HG02763 (cell line): ENCODE measurements at regions not wholly inside any gene's neighbourhood (a gene's known extent, or its start where the extent isn't known, plus 50 kb on each side); places are given as distances from the start of the nearest gene placed in this dataset.

Experiments used
- ATAC-seq: cut with Tn5 transposase; IDR thresholded peaks from one replicate; pipeline ENCODE4 v1.9.1; 2021; ENCODE audit warnings: mild to moderate bottlenecking, moderate library complexity; ENCODE audit not compliant: unreplicated experiment

DNA sequence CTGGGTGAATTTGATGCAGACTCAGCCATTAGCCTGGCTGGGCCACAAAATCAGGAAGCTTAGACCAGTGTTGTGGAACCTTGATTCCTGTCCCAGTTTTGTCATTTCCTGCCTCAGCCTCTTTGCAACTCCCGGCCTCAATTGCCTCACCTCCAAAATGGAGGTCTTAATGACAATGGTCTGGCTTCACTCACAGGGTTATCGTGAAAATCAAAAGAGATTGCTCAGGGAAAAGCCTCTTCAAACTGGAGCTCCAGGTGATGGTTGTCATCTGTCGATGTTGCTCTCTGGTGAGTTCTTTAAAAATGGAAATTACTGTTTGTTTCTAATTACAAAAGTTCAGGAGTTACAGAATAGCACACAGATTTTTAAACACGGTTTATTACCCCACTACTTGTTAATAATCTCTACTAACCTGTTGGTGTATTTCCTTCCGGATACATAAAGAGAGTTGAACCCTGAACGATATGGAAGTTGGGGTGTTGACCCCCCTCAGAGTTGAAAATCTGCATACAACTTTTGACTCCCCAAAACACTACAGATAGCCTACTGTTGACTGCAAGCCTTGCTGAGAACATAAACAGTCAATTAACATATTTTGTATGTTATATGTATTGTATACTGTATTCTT, 109.9 kb upstream of the CPEB4 start:
- ATAC-seq, result no peak

DNA sequence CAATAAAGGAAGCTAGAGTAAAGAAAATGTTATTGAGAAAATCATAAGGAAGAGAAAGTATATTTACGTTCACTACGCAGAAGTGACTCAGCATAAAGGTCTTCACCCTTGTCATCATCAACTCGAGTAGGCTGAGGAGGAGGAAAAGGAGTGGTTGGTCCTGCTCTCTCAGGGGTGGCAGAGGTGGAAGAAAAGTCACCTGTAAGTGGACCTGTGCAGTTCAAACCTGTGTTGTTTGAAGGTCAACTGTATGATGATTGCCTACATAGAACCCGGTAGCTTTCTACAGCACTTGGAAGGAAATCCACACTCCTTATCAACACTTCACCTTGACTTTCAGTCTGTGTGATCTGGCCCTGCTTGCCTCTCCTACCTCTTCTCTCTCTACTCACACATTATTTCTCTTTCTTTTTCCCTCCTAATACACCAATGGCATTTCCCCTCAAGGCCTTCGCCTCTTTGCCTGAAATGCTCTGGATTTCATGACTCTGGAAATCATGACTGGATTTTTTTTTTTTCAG, 109.3 kb upstream of the CPEB4 start:
- no peak for ATAC-seq

DNA sequence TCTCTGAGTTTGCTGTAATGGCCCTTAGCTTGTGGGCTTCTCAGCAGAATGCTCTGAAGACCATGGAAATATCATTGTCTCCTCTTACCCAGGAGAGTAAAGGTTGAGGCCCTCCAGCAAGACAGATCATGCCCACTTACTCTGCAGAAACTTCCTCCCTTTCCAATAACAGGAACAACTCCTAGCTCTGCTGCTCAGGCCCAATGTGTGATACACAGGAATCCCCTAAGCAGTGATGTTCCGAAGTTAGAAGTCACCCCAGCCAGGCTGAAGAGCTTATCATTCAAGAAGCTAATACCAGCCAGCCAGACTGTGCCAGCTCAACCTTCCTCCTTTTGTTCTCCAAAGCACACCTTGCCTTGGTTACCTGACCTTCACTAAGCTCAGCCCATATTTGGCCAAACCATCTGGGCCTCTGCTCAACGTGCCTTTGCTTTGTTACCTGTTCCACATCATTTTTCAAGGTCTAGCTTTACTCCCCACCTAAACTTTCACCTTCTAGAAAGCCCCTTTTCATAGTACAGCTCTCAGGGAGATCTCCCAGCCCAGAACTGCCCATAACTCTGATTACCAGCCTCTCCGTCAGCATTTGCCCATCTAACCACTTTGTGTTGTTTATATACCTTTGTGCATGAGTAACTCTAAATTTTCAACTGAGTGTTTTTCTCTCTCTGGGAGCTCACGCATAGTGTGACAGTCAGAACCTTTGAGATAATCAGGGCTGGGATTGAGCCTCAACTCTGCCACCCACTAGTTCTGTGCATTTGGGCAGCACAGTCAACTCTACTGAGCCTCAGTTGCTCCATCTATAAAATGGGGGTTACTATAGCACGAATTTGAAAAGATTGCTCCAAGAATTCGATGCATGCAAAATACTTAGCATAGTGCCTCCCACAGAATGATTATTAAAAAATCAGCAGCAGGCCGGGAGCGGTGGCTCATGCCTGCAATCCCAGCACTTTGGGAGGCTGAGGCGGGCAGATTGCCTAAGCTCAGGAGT, 107.6 kb upstream of the CPEB4 start:
- ATAC-seq, result no peak

DNA sequence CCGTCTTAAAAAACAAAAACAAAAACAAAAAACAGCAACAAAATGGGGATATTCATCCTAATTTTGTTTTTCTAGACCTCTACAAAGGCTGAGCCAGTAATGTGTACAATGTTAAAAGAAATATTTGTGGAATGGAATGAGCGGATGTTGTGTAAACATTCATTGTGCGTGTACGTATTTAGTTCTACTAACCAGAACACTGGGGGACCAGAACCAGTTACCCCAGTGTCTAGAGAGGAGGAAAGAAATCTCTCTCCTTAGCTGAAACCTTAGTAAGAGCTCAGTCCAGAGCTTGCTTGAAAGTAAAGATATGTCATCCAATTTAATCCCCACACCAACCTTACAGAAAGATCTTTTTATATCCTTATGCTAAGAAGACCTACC, 106.7 kb upstream of the CPEB4 start:
- no peak for ATAC-seq

DNA sequence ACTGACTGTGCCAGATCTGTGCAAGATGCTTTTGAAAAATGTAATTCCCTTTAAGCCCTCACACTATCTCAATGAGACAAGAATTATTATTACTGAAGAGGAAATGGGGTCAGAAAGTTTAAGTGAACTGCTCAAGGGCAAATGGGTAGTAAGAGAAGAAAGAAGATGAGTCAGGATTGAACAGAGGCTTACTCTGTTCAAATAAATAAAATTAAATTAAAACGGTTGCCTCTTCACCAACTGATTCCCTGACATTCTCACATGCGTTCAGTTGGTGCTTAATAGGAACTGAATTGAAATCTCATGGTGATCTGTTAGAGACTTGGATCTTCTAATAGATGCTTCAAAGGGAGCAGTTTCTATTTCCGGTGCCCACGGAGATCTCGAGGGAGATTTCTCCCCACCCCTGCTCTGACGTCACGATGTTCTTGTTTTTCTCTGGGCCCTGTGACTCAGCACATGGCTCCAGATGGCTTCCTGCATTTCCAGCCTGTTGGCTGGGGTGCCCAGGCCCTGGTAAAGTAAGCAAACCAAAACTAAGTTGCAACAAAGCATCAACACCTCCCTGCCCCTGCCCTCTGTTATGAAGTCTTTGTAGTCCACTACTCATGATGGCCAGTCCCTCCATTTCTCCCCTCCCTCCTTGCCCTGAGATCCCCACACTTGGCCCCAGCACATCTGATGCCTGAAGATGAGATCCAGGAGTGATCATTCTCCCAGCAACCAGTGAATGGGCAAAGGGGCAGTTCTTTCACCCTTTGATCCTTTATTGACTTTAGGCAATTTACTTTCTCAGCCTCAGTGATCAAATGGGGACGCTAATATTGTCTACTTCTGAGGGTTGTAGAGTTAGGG, 106.1 kb upstream of the CPEB4 start:
- no peak for ATAC-seq

DNA sequence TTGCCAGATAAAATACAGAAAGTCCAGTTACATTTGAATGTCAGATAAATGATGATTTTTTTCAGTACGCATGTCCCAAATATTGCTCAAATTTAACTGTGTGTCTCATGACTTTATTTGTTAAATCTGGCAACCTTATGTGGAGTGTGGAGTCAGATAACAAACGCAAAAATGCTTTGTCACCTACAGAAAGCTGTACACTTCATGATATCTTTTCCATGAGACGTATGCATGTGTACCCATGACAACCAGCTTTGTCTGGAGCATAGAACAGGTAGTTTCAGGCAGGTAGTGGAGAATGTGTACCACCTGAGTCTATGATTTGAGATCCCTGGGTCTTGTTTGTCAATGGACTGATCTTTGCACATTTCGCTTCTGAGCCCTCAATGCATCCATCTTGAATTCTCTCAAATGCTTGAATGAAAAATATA, 105.5 kb upstream of the CPEB4 start:
- ATAC-seq, result no peak

DNA sequence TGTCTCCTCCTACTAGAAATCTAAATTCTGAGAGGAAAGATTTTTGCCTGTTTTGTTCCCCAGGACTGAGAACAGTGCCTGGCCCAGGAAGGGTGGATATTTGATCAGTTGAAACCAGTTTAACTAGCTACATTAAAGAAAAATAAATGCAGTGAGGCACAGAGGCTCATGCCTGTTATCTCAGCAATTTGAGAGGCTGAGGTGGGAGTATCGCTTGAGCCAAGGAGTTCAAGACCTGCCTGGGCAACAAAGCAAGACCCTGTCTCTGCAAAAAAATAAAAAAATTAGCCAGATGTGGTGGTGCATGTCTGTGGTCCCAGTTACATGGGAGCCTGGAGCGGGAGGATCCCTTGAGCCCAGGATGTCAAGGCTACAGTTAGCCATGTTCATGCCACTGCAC, 104.8 kb upstream of the CPEB4 start:
- ATAC-seq, result no peak

DNA sequence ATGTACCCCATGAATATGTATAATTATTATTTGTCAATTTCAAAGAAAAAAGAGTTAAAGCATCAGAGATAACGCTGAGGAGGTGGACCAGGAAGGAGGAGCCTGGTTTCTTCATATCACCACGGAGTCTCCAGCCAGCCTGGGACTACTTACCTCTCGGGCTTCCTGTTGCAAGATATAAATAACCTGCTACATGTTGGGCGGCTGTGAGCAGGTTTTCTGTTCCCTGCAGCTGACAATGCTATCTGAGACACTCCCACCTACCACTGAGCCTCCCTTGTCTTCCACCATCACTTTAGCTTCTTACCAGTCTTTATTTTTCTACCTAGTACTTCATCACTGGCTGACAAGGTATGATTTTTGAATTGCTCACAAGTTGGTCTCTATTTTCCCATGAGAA, 102.7 kb upstream of the CPEB4 start:
- ATAC-seq, result no peak

DNA sequence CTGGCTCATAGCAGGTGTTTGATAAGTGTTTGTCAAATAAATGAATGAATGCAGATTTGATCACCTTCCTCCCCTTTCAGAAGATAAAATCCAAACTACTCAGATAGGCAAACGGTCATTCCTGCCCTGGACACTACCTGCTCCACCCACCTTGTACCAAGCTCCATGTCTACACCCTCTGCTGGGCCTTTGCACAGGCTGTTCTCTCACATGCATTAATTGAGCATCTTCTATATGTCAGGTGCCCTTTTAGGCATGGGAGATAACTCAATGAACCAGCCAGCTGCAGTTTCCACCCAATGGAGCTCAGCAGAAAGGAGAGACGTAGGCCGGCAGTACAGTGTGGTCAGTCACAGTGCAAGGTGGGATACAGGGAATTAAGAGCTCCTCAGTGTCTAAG, 102.3 kb upstream of the CPEB4 start:
- no peak for ATAC-seq

DNA sequence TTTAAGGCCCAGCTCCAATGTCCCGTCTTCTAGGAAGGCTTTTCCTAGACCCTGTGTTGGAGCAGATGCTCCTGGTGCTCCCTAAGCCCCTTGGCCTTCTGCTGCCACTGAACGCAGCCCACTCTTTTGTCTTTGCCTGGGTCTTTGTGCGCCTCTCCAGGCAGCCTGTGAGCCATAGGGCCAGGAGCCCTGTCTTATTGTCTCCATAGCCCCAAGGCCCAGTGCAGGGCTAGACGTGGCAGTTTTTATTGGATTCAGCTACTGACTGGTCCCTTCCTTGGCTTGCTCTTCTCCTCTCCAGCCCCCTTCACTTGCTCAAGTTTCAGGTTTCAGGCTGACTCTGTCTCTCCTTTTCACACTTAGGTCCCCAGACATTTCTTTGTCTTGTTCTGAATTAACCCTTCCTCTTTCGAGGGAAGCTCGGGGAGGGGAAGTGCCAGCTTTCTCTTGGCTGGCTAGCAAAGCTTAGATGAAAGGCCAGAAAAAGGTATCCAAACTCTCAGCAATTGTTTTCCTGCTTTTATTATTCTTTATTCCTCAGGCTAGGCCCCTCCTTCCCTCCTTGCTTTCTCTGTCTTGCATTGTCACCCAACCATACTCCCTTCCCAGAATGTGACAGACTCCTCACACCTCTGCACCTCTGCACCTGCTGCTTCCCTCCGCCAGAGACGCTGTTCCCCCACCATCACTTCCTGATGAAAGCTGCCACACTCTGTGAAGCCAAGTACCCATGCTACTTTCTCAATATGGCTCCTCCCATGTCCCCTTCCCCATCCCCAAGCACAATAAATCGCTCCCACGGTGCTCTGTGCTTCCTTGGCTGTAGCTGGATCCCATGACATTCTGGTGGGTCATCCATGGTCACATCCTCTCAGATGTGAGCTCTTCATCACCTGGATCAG, 101.6 kb upstream of the CPEB4 start:
- no peak for ATAC-seq

DNA sequence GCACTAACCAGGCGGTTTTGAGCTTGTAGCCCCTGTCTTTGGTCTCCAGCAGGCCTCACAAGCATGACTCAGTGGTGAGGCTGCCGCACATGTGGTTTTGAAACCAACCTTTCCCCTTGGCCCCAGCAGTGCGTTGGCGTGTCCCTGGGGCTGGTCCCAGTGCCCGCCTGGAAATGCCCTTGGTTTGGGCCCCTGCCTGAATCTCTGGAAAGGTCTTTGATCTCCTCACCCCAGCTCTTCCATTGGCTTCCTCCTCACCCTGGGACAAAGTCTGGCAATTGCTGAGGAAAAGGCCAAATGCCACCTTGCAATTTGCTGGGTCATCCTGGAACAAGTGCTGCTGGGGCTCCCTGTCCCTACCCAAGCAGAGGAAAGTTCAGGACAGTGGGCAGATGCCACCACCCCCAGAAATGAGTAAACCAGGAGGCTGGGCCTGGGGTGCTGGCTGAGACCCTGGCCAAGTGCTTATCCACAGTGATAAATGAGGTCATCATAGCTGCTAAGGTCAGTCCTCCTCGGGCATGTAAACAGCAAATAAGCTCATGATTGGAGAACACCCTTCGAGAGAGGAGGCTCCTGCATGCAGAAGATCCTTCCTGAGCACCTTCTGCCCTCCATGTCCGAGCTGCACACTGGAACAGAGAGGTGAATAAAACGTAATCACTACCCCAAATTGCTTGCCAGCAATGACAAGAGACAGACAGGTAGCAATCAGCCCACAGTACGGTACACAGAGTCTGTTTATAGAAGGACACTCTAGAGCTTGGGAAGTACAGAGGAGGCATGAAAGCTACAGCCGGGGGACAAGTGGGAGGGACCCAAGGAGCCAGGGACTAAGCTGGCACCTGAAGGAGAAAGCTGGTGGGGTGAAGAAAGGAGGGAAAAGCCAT, 98.9 kb upstream of the CPEB4 start:
- ATAC-seq, result no peak

DNA sequence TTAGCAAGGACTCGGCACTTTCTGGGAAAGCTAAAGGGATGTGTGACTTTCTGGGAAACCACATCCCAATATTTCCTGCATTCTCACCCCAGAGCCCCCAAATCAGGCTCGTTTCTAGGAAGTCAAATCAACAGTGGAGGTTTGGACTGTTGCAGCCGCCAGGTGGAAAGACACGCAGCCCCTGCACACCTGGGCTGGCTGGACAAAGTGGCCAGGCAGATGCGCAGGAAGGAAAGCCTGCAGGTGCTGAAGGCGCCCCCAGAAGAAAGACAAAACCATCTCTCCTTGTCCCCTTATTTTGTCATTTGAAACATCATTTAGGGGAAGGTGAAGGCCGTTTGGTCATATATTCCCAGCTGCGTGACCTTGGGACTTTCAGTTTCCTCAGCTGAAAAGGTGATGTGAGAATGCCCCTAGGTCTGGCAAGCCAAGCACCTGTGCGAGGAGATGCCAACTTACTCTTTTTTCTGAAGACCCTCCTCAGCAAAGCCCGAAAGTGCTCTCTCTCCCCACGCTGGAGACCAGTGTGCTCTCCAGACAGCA, 97.9 kb upstream of the CPEB4 start:
- ATAC-seq, result no peak

DNA sequence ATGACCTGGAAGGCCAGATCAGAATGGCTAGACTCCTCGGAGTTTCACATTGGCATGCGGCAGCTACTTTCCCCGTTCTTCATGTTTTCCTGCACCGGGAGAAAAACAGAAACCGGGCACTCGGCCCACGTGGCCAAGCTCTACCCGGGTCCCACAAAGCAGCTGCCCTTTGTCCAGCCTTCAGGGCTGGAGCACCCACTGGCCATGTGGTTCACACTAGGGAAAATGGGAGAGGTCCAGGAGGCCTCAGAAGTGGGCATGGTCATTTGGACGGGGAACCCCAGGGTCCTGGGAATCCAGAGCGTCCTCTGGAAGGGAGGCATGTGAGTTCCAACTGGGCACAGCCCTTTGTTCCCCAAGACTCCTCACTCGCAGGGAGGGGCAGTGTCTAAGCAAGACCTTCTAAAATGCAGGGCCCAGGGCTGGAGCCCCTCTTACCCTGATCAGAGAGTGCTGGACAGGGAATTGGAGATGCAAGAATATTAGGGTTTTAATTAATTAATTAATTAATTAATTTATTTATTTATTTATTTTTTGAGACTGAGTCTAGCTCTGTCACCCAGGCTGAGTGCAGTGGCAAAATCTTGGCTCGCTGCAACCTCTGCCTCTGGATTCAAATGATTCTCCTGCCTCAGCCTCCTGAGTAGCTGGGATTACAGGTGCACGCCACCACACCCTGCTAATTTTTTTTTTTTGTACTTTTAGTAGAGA, 97.2 kb upstream of the CPEB4 start:
- no peak for ATAC-seq

DNA sequence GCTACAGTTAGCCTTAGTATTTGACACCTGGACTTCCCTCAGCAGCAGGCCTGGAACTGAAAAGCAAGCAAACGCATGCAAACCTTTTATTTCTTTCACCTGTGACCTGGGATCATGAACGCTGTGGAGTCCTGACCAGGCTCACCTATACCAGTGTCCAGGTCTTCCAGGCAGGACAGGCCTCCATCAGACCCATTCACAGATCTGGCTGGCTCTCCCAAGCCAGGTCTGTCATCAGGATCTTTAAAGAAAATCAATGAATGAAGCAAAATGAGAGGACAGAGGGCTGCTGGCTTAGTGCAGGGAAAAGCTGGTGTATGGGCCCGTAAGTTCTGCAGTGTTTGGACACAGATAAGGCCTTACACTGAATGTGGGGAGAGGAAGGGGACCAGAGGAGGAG, 96.3 kb upstream of the CPEB4 start:
- ATAC-seq, result no peak

DNA sequence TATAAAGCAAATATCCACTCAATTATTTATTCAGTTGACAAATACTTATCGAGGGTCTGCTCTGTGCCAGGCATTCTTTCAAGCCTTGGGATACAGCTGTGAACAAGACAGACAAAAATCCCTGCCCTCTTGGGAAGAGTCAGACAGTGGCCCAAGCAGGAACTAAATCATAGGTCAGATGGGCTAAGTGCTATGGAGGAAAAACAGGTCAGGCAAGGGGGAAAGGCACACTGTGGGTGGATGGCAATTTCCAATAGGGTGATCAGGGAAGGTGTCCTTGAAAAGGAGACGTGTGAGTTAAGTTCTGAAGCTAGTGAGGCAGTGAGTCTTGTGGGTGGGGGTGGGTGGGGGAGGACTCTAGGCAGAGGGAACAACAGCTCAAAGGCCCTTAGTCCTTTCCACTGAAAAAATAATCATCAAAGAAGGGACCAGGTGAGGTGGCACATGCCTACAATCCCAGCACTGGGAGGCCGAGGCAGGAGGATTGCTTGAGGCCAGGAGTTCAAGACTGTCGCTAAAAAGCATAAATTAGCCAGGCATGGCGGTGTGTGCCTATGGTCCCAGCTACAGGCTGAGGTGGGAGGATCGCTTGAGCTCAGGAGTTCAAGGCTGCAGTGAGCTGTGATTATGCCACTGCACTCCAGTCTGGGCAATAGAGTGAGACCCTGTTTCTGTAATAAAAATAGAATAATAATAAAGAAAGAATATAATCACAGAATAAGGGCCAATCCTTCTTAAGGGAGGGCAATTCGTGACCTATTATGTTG, 95.2 kb upstream of the CPEB4 start:
- ATAC-seq, result no peak

DNA sequence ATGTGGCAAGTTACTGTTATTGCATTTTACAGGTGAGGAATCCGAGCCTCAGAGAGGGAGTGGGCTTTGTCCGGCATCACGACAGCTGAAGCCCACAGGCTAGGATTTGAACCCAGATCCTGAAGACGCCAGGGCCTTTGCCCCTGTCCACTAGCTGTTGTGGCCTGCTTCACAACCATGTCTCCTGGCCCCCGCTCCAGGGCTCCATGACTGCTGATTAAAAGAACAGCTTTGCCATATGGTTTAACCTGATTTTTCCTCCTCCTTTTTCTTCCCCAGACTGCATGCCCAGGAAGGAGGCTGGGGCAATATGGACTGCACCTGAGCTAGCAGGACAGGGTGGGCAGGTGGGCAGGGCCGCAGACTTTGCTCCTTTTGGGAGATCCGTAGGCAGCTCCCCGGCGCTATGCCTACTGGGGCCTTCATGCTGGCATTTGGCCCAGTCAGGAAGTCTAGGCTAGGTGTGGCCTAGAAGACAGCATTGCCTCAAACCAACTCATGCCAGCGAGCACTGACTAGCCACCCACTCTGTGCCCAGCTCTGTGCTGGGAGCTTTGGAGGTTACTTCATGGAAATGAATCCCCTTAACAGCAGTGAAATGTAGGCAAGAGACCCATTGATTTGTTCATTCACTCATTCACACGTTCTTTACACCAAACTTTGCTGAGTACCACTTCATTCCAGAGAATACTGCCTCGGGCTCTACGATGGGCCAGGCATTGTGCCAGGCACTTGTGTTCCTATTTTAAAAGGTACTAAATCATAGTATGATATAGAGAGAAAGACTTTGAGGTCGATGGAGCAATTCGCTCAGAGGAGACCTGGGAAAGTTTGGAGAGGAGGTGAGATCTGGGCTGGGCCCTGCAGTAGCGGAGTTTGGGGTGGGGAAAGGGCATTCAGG, 94.3 kb upstream of the CPEB4 start:
- ATAC-seq, result no peak
